M059J (cell line): ENCODE measurements at regions not wholly inside any gene's neighbourhood (a gene's known extent, or its start where the extent isn't known, plus 50 kb on each side); places are given as distances from the start of the nearest gene placed in this dataset.

Experiments used
- DNase-seq: peaks from one replicate; pipeline ENCODE4 v3.0.0-alpha.2; 2012; ENCODE audit warnings: low read depth

DNA sequence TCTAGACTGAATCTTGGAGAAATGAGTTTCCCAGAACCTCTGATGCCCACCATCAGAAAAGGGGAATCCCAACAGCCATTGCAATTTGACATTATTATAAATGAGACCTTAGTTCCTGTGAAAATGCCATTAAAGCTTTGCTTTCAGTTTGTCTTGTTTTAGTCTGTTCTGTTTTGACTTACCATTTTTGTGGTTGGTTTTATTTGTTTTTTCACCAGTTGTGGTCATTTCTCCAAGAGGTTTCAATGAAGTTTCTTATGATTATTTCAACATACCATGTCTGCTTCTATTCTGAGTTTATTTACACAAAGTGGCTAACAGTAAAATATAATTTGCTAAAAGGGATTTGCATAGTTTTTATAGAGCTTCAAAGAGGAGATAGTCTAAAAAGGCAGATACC, 175.0 kb upstream of the MCTP2 start:
- DNase-seq, result peak; percentile 67

DNA sequence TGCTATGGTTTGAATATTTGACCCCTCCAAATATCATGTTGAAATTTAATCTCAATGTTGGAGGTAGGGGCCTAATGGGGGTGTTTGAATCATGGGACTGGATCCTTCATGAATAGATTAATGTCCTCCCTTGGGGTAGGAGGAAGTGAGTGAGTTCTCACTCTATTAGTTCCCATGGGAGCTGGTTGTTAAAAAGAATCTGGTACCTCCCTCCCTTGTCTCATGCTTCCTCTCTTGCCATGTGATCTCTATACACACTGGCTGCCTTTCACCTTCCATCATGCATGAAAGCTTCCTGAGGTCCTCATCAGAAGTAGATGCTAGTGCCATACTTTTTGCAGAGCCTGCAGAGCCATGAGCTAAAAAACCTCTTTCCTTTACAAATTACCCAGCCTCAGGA, 177.7 kb upstream of the MCTP2 start:
- DNase-seq, result no peak

DNA sequence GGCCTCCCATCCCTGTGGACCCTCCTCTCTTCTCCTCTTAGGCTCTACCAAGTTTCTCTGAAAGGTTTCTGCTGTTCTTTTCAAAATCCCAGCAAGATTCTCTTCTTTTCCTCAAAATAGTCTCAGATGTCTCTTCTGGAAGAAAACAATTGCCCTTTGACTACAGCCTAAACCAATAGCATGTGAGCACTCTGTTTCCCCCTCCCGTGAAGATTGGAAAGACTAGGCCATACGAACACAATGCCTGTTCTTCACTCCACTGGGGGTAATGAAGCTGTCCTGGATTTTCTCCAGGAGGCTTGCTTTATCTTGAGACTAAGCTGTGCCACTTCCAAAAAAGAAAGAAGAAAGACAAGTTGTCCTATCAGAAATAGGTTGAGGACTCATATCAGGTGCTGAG, 178.7 kb upstream of the MCTP2 start:
- no peak for DNase-seq

DNA sequence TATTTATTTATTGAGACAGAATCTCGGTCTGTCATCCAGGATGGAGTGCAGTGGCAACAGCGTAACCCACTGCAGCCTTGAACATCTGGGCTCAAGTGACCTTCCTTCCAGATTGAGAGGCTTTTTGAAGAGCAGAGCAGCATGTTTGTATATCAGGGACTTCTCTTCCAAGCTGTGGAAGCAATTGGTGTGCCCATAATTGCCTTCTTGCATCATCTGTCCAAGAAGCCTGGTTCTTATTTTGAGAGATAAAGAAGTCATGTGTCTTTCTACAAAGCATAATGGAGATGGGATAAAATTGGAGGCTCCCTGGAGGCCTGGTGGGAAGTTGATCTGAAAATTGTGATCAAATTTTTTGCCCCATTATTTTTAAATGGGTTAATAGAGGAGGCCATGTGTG, 183.8 kb upstream of the MCTP2 start:
- no peak for DNase-seq

DNA sequence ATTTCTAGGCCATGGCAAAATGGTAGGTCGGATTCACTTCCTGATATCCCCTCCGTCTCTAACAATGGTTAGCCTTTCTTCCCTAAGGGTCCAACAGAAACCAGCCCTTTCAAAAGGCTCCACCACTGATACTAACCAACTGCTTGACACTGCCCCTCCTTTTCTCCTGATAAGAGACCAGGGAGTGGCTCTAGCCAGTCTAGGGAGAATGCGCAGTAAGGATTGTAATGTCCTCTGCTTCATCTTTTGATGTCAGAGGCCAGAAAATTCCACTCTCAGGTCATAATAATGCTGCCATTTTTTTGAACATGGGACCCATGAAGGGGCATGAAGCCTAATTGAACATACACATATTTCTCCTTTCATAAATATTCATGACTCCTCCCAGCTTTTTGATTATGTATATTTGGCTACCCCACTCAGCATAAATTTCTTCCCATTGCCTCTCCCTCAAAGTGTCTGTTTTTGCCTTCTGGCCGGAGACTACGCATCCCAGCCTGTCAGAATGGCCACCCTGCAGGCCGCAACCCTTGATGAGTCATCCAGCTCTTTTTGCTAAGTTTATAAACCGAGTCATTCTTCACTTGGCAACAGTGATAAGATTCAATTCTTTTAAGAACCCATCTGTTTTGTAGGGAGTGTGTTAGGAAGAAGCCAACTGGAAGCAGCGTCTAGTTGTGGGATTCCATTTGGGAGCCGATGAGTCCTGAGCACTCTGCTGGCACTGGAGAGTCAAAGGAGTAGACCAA, 189.0 kb upstream of the MCTP2 start:
- peak; percentile 78 for DNase-seq

DNA sequence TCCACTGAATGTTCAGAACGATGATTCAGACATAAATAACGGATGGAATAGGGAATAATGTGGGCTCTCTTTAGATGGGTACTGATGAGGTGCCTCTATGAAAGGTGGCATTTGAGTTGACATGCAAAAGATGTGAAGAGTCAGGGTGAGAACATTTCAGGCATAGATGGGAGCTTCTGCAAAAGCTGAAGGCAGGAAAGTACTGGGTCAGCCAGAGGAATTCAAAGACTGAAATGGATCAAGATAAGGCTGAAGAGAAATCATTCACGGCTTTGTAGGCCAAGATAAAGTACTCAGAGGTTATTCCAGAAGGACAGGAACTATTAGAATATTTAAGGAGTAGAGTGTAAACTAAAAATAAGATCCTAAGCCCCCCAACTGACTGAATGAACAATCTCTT, 189.6 kb upstream of the MCTP2 start:
- DNase-seq, result no peak

DNA sequence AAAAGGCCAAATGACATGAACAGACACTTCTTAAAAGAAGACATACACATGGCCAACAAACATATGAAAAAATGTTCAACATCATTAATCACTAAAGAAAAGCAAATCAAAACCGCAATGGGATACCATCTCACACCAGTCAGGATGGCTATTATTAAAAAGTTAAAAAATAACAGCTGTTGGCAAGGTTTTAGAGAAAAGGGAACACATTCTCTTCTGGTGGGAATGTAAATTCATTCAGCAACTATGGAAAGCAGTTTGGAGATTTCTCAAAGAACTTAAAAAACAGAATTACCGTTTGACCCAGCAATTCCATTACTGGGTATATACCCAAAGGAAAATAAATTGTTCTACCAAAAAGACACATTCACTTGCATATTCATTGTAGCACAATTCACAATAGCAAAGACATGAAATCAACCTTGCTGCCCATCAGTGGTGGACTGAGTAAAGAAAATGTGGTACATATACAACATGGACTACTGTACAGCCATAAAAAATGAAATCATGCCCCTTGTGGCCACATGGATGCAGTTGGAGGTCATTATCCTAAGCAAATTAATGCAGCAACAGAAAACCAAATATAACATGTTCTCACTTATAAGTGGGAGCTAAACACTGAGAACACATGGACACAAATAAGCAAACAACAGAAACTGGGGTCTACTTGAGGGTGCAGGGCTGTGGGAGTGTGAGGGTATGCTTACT, 190.7 kb upstream of the MCTP2 start:
- no peak for DNase-seq

DNA sequence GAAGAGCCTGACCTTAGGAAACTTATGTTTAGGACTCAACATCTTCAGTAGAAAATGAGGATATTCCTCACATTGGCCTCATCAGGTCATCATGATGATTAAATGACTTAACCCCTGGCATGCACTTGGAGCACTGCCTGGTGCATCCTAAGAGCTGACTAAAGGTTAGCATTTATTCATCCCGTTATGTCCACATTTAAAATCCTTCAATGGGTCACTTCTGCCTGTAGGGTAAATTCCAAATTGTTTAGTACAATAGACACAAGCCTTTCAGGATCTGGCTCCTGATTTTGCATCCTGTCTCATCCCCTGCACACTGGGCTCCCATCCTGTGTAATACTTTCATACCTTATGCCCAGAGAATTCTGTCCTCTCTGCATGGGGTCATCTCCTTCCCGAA, 195.2 kb upstream of the MCTP2 start:
- DNase-seq, result peak; percentile 59

DNA sequence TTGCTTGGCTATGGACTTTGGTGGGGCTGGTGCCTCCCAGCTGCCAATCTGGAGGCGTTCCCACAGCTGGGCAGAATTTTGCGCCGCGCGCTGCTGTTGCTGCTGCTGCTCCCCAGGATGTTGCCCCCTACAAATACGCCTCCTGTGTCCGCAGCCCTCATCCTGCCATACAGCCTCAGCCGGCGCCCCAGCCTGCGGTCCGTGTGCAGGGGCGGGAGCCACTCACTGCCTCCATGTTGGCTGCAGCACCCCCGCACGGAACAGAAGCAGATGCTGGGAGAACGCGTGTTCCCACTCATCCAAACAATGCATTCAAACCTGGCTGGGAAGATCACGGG, 197.7 kb upstream of the MCTP2 start:
- DNase-seq, result no peak

DNA sequence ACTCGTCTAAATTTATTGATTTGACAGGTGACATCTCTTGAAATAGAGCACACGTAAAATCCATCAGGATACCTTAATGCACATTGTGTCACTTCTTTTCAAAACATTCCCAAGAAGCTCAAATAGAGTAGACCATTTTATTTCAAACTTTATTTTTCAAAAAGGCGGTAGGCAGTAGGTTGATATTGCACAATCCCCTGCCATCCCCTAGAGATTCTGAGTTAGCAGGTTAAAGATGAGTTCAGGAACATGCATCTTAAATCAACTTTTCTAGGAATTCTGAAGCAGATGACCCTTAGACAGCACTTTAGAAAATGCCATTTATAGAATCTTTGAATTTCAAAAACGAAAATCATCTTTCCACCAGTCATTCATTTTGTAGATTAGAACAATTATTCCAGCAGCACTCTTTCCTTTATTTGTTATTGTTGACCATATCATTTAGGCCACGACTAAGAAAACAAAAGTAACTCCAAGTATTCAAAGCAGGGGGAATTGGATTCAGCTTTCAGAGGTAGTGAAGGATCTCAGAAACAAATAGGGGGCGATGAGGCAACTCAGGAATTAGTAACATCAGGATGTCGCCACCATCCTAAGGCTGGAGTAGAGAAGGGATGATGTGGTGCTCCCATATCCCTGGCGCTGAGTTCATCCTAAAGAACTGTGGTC, 198.2 kb upstream of the MCTP2 start:
- DNase-seq, result no peak

DNA sequence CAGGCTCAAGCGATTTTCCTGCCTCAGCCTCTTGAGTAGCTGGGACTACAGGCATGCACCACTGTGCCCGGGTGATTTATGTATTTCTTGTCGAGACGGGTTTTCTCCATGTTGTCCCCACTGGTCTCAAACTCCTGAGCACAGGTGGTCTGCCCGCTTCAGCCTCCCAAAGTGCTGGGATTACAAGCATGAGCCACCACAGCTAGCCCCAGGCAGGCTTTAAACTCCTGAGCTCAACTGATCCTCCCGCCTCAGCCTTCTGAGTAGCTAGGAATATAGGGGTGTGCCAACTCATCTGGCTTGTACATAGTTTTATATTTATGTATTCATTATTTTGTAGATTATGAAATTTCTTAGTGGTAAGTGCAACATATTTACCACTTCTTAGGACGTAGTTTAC, 198.8 kb upstream of the MCTP2 start:
- no peak for DNase-seq

DNA sequence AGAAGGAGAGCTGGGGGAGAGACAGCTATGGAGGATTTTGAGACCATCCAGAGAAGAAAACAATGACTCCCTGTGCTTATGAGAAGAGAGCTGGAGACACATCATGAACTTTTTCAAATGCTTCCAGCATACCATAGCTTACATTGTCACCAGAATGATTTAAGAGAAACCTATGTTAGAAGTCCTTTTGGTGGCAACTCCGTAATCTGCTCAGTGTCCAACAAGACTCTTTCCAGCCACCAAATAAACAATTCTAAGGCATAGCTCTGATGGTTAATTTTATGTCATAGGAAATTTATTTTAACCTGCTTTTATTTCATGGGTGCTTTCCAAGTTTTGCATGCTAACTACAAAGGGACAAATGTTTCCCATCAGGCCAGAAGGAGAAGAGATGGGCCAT, 200.3 kb upstream of the MCTP2 start:
- no peak for DNase-seq

DNA sequence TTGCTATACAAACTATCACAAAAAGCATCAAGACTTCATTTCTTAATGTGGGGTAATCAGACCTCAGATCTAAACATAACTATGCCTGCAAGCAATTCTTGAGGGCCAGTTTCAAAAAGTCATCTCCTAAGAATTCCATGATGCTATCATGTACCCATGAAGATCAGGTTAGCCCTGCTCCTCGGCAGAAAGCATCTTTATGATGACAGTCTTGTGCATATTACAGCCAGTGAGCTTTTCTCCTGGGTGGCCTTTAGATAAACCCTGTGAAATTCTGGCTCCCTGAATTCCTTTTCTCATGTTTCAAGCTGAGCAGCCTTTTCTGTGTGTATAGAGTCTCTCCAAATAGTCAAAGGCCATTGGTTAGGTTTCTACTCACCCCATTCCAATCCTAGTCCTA, 201.9 kb upstream of the MCTP2 start:
- DNase-seq, result peak; percentile 84

DNA sequence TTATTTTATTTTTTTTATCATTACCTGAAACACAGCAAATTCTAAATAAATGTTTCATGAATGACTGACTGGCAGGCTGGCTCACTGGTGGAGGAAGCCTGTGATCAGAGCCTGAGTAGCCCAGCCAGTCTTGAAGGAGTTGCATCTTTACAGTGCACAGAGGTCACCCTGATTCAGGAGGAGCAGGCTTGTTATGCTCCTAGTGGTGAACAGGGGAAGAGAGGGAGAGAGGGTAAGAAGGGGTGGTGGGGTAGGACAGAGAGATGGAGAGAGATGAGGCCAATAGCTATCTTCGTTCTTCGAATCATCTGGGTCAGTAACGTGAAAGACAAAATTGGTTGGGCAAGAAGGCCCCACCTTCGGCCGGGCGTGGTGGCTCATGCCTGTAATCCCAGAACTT, 202.6 kb upstream of the MCTP2 start:
- DNase-seq, result no peak

DNA sequence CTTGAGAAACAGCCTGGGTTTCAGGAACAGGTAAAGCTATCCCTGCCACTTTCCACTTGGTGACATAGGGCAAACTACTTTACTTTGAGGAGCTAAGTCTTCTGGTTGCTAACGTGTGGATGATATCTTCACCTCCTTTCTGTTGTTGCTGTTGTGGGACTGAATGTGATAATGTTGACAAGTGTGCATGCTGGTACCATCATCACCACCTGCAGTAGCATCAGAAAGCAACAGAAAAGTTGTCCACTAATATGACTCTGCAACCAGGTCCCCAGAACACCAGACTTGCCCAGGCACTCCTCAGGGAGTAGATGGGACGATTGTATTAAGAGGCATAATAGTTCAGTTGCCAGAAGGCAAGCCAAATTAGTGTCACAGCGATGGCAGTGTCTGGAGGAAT, 203.2 kb upstream of the MCTP2 start:
- no peak for DNase-seq

DNA sequence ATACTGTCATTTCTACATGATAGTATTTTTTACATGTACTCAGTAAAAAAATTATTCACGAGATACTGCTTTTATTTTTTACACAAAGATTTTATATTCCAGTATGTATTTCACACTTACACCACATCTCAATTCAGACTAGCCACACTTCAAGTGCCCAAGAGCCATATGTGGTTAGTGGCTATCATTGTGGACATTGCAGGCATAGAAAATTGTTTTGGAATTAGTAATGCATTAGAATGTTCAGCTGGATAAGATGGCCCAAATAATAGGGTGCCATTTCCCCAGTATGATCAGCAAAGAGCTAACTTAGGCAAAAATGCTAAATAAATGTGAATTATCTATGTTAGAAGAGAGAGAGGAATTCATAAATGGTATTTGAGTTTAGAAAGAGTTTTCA, 203.8 kb upstream of the MCTP2 start:
- peak; percentile 25 for DNase-seq

DNA sequence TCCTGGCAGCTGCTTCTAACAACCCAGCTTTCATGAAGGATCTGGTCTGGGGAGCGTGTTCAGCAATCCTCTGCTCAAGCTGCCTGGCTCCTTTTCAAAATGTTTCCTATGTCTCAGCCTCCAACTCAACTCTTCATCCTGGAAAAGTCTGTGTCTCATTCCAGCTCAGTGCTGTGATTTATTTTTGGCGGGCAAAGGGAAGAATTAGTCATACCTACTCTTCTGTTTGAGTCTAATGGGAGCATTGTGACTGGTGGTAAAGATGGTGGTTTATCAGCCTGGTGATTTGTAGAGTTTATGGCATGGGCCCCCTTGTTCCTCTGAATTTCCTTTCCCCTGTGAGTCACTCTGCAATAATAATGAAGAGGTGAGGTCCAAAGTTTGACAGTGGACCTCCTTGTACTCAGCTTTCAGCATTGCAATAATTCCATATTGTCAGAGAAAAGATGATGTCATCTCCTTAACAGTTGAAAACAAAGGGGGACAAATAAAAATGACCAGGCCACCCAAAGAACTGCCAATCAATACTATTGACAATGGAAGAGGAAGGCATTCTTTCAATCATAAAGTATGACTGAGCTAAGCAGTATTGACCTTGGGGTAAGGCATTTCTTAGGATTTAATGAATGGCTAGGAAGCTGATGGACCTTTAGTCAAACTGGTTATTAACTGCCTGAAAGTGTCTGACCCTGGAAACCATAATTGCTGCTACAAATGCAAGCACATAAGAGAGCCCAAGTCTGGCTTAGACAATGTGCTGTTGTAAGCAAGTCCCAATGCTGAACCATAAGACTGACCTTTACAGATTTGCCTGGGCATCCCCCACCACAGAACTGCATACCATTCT, 204.7 kb upstream of the MCTP2 start:
- peak; percentile 79 for DNase-seq

DNA sequence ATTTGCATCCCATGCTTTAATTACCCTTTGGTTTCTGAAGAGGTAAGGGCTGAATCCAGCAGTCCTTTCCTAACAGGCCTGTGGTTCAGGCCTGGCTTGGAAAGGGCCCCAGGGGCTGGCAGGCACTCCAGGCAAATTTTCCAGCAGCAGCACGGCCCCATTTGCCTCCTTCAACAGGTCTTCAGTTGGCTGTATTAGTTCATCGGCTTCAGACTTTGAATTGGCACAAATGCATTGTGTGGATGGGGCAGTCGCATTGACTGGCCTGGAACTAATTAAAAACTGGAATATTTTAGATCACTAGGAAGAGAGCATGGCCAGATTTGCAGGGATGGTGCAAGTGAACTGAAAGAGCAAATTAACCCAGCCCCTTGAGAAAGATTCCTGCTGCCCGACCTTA, 207.8 kb upstream of the MCTP2 start:
- no peak for DNase-seq

DNA sequence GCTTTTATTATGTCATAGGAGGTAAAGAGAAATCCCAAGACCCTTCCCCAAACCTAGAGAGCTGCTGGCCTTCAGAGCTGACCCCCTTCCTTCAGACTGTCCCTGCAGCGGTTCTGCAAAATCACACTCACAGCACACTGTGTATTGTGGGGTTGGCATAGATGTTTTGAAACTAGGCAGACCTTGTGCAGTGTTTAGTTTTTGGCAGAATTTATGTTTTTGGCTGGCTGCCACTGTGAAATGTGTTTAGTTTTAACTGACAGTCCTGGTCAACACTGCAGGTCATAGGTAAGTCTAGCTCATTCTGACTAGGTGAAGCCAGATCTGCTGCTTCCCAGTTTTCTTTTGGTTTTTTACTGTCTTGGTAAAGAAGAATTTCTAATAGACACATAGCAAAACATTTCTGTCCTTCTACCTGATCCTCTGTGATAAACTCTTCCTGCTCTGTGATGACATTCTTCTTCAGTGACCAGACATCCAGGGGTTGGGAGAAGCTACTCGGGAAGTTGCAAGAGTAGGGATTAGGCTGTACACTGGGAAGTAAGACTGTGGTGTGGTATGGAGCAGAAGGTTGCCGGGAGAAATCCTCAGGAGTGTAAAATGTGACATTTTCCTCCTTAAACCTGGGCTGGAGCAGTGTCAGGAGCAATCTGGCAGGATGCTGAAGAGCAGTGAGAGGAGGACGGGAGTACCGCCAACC, 209.6 kb upstream of the MCTP2 start:
- peak; percentile 42 for DNase-seq

DNA sequence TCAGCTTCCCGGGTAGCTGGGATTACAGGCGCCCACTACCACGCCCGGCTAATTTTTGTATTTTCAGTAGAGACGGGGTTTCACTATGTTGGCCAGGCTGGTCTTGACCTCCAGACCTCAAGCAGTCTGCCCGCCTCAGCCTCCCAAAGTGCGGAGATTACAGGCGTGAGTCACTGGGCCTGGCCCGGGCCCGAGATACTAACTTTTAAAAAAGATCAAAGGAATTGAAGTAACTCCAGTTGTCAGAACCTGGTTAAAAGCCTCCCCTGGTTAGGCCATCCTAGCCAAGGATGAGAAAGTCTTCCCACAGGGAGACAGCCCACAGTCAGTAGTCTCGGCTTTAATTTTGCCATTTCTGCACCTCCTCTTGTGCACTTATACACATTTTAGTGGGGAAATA, 212.3 kb upstream of the MCTP2 start:
- no peak for DNase-seq

DNA sequence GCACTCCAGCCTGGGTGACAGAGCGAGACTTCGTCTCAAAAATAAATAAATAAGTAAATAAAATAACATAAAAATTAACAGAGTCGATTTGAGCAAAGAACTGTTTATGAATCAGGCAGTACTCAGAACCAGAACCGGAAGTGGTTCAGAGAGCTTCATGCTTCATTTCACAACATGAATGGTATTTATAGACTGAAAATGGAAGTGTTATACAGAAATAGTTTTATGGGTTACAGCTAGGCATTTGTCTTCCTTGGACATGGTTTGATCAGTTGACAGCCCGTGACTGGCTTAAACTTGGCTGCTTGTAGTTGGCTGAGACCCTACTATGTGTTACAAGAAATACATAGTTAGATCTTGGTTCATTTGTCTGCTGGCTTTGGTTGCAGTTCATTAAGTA, 216.0 kb upstream of the MCTP2 start:
- DNase-seq, result peak; percentile 47
